ENCODE measurements at regions not wholly inside any gene's neighbourhood (a gene's known extent, or its start where the extent isn't known, plus 50 kb on each side); places are given as distances from the start of the nearest gene placed in this dataset.

DNA sequence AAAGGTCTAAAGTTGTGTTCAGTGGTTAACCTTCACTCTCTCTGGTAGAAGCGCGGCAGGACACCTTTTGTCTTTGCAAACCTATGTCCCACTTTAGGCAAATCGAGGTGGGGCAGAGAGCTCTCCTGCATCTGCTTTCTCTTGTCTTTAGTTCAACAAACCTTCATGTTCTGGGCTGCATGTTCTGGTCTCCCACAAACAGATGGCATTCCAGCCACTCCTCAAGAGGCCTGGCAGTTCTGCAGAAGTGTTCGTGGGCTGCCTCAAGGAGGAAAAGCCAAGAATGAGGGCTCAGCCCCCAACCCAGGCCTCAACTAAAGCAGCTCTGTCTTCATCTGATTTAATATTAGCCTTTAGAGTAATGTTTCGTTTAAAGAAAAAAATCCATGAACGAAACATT is 82.2 kb downstream of the SOD2 start:
- H3K4me1 ChIP-seq (replicated peaks in 1 of 2; ENCODE audit: control insufficient read depth in 2 of 2, insufficient read depth in 2 of 2, low read length in 2 of 2) = no peaks in the 10 kb centered on the region
- H4K20me1 ChIP-seq (replicated peaks; ENCODE audit: control insufficient read depth, insufficient read depth, low read length) = no peaks in the 10 kb centered on the region
- intact Hi-C loops (cut with micrococcal nuclease) = no loop called here
- TF ChIP-seq, protein P1, sequence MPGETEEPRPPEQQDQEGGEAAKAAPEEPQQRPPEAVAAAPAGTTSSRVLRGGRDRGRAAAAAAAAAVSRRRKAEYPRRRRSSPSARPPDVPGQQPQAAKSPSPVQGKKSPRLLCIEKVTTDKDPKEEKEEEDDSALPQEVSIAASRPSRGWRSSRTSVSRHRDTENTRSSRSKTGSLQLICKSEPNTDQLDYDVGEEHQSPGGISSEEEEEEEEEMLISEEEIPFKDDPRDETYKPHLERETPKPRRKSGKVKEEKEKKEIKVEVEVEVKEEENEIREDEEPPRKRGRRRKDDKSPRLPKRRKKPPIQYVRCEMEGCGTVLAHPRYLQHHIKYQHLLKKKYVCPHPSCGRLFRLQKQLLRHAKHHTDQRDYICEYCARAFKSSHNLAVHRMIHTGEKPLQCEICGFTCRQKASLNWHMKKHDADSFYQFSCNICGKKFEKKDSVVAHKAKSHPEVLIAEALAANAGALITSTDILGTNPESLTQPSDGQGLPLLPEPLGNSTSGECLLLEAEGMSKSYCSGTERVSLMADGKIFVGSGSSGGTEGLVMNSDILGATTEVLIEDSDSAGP (CRISPR knock-in tag; IDR thresholded peaks at IDR 0.05) = no peak
- no peak for TF ChIP-seq POU5F1 (IDR thresholded peaks at IDR 0.05; ENCODE audit: borderline replicate concordance, low read depth, low read length, partially characterized antibody)
- no peak for TF ChIP-seq SRSF7 (optimal IDR thresholded peaks at IDR 0.05; ENCODE audit: low read depth, low read length)
- TF ChIP-seq DIDO1 (tag; IDR thresholded peaks at IDR 0.05; ENCODE audit: low read depth) = no peak
- no peak for TF ChIP-seq JUND (IDR thresholded peaks at IDR 0.05; ENCODE audit: borderline replicate concordance, low read depth, low read length)
- TF ChIP-seq JUND (tag; IDR thresholded peaks at IDR 0.05; ENCODE audit: borderline replicate concordance, low read depth, low read length) = no peak
- no peak for TF ChIP-seq NFE2L1 (tag; IDR thresholded peaks at IDR 0.05; ENCODE audit: borderline replicate concordance, low read depth)
- H3K27ac ChIP-seq (ENCODE audit: extremely low read depth, low read depth, low read length) = no peak overlapping the region
- POLR2A ChIA-PET = interaction anchor here (0.8 kb wide), 1 partner anchor 13 kb away, joined by 6 read pairs; no protein-coding TSS in a partner anchor
- no peak for FAIRE-seq
- no peak overlapping the region for H3K9ac ChIP-seq (ENCODE audit: insufficient read depth in 1 of 2, low read depth in 2 of 2, low read length in 2 of 2)
- WGBS (ENCODE audit: insufficient coverage, low coverage, missing lambda C conversion rate) = 0% methylated on average over 6 of the region's 6 CpGs
- H3K27me3 ChIP-seq (ENCODE audit: control insufficient read depth in 2 of 2, insufficient read depth in 2 of 2, low read length in 2 of 2) = peaks cover 0 to 26% of the 10 kb centered on the region in 2 experiments; a peak in 2 of 5 replicates
- CTCF ChIA-PET (ENCODE audit: low intra/inter-chr PET ratio) = interaction anchor here (0.7 kb wide), 1 partner anchor 108 kb away, joined by 4 read pairs; no protein-coding TSS in a partner anchor
- H3K9me3 ChIP-seq (replicated peaks; ENCODE audit: control insufficient read depth, insufficient read depth, low read depth, low read length) = no peaks in the 10 kb centered on the region
- H2AFZ ChIP-seq (ENCODE audit: low read depth, low read length) = no peak overlapping the region
- no peak for ATAC-seq
- no TSS peak for BruUV-seq (replicated peaks)
- no peak for DNase-seq (ENCODE audit: extremely low read depth in 1 of 4, low spot score in 3 of 4)
- no peak overlapping the region for H3K4me2 ChIP-seq (ENCODE audit: insufficient read depth, low read length)
- no peak overlapping the region for H3K4me3 ChIP-seq
- no peaks in the 10 kb centered on the region for H3K79me2 ChIP-seq (ENCODE audit: control insufficient read depth, insufficient read depth, low read length)
- in situ Hi-C loops (cut with MboI) = no loop called here
- H3K9me1 ChIP-seq (ENCODE audit: control insufficient read depth, insufficient read depth, low read length) = no peaks in the 10 kb centered on the region
- no peaks in the 10 kb centered on the region for H3K36me3 ChIP-seq (ENCODE audit: control insufficient read depth, insufficient read depth, low read length)

All from K562 (cell line).